ENCODE measurements at regions not wholly inside any gene's neighbourhood (a gene's known extent, or its start where the extent isn't known, plus 50 kb on each side); places are given as distances from the start of the nearest gene placed in this dataset.

- peak in 1 of 2 experiments; percentile 37; a peak in 1 of 4 replicates for TF ChIP-seq REST (IDR thresholded peaks at IDR 0.05; ENCODE audit: borderline replicate concordance in 1 of 2, low read depth in 1 of 2, low read length in 2 of 2)
- peak; percentile 74; the same call in 1 of the 2 replicates for TF ChIP-seq FOXJ3 (CRISPR knock-in tag; IDR thresholded peaks at IDR 0.05; ENCODE audit: borderline replicate concordance)
- peak; percentile 62 for TF ChIP-seq FOXA1 (IDR thresholded peaks at IDR 0.05)
- peak; percentile 88 for TF ChIP-seq FOXA1 (CRISPR knock-in tag; IDR thresholded peaks at IDR 0.05)
- TF ChIP-seq XRCC5 (optimal IDR thresholded peaks at IDR 0.05; ENCODE audit: low read length): no peak
- no peak for TF ChIP-seq ZNF138 (CRISPR knock-in tag; IDR thresholded peaks at IDR 0.05; ENCODE audit: low read depth)
- no peak for TF ChIP-seq TARDBP (CRISPR knock-in tag; IDR thresholded peaks at IDR 0.05)
- TF ChIP-seq ZNF639 (CRISPR knock-in tag; conservative IDR thresholded peaks at IDR 0.05): no peak
- TF ChIP-seq ZNF572 (CRISPR knock-in tag; IDR thresholded peaks at IDR 0.05): no peak
- TF ChIP-seq ZNF737 (CRISPR knock-in tag; IDR thresholded peaks at IDR 0.05; ENCODE audit: borderline replicate concordance): no peak
- peak; percentile 51 for TF ChIP-seq TBL1XR1 (IDR thresholded peaks at IDR 0.05; ENCODE audit: borderline replicate concordance, low read length, partially characterized antibody)
- TF ChIP-seq ZBTB7B (CRISPR knock-in tag; IDR thresholded peaks at IDR 0.05): no peak
- TF ChIP-seq NR2F1 (CRISPR knock-in tag; IDR thresholded peaks at IDR 0.05): peak in 1 of 2 experiments; percentile 31; a peak in 1 of 4 replicates
- TF ChIP-seq ZBTB8A (CRISPR knock-in tag; IDR thresholded peaks at IDR 0.05; ENCODE audit: borderline replicate concordance, low read depth): no peak
- TF ChIP-seq ZNF670 (CRISPR knock-in tag; IDR thresholded peaks at IDR 0.05; ENCODE audit: borderline replicate concordance): 0 out of 2 replicates have a peak, but pooled peaks have one; percentile 26
- peak; percentile 49; the same call in 1 of the 2 replicates for TF ChIP-seq HDAC1 (CRISPR knock-in tag; IDR thresholded peaks at IDR 0.05)
- no peak for TF ChIP-seq ASH2L (IDR thresholded peaks at IDR 0.05; ENCODE audit: insufficient read length, low read depth, low read length)
- no peak for TF ChIP-seq ZNF549 (CRISPR knock-in tag; IDR thresholded peaks at IDR 0.05)
- no peak for TF ChIP-seq ZMAT3 (CRISPR knock-in tag; conservative IDR thresholded peaks at IDR 0.05)
- no peak for TF ChIP-seq RXRA (CRISPR knock-in tag; IDR thresholded peaks at IDR 0.05)
- TF ChIP-seq ZFP82 (CRISPR knock-in tag; IDR thresholded peaks at IDR 0.05; ENCODE audit: borderline replicate concordance): no peak
- peak; percentile 22 for TF ChIP-seq ZFP36 (IDR thresholded peaks at IDR 0.05; ENCODE audit: borderline replicate concordance, low read depth, low read length, partially characterized antibody)
- TF ChIP-seq ZNF614 (CRISPR knock-in tag; IDR thresholded peaks at IDR 0.05; ENCODE audit: borderline replicate concordance): no peak
- peak; percentile 70; the same call in 1 of the 2 replicates for TF ChIP-seq NKX3-1 (CRISPR knock-in tag; IDR thresholded peaks at IDR 0.05)
Observed at GRCh38 chr16:59180083-59180476, 446.0 kb upstream of the GOT2 start (continued).

Data from HepG2 (cell line).